Spleen (tissue), 7 donors: ENCODE measurements at regions not wholly inside any gene's neighbourhood (a gene's known extent, or its start where the extent isn't known, plus 50 kb on each side); places are given as distances from the start of the nearest gene placed in this dataset.

Experiments used
- POLR2A ChIP-seq, 3 donors: fragments of 450-650 bp; IDR thresholded peaks; one replicate each; pipeline ENCODE4 v1.5.1; 2017; ENCODE audit warnings: antibody characterized with exemption in 3 of 3, mild to moderate bottlenecking in 1 of 3
- POLR2AphosphoS5 ChIP-seq, 3 donors: sonication (generic); formaldehyde crosslinking; IDR thresholded peaks; one replicate each; pipeline ENCODE4 v1.5.1; 2017; ENCODE audit warnings: antibody characterized with exemption in 3 of 3
- TF ChIP-seq, protein P1 (sequence below), 11 experiments: fragments of 200-600 bp in 7 of 11; fragments of 450-650 bp in 4 of 11; sonication (generic) in 4 of 11; IDR thresholded peaks in 8 of 11; conservative IDR thresholded peaks in 3 of 11; 1 replicate in 7 of 11; 2 replicates in 4 of 11; pipeline versions ENCODE4 v1.4.0 to v1.8.0; 2016 to 2021; ENCODE audit warnings: antibody characterized with exemption in 11 of 11, inconsistent platforms in 4 of 11, mild to moderate bottlenecking in 1 of 11
- donor health status: DM: no; HTN: no; CAD: no; lungs with moderate emphysema.
- donor health status: DM: no; HTN: no; CAD: no.
- donor health status: DM: no; HTN: no; CAD: no.

DNA sequence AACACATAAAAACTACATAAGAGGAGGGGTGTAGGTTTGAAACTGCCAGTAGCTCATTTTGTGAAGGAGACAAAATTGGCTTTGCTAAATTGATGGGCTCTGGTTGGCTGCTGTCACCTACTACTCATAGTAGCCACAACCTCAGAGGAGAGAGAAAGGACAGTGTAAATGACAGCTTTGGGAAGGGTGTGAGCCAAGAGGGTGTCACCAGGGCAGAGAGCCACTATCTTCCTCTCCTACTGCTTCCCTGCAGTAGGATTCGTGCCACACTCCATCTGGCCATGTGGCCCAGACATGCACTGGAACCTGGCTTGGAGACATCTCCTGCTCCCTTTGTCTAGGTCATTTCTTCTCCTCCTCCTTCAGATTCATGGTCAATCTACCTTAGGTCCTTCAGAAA lies 455.9 kb downstream of the ENC1 start:
- TF ChIP-seq, protein P1, sequence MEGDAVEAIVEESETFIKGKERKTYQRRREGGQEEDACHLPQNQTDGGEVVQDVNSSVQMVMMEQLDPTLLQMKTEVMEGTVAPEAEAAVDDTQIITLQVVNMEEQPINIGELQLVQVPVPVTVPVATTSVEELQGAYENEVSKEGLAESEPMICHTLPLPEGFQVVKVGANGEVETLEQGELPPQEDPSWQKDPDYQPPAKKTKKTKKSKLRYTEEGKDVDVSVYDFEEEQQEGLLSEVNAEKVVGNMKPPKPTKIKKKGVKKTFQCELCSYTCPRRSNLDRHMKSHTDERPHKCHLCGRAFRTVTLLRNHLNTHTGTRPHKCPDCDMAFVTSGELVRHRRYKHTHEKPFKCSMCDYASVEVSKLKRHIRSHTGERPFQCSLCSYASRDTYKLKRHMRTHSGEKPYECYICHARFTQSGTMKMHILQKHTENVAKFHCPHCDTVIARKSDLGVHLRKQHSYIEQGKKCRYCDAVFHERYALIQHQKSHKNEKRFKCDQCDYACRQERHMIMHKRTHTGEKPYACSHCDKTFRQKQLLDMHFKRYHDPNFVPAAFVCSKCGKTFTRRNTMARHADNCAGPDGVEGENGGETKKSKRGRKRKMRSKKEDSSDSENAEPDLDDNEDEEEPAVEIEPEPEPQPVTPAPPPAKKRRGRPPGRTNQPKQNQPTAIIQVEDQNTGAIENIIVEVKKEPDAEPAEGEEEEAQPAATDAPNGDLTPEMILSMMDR (IDR thresholded peaks at IDR 0.05 in 8 of 11, conservative IDR thresholded peaks at IDR 0.05 in 3 of 11): no peak
- TF ChIP-seq POLR2A (IDR thresholded peaks at IDR 0.05) (no peak), POLR2AphosphoS5 (IDR thresholded peaks at IDR 0.05) (no peak)
